Renal cortical epithelial cell (primary cell): ENCODE measurements at regions not wholly inside any gene's neighbourhood (a gene's known extent, or its start where the extent isn't known, plus 50 kb on each side); places are given as distances from the start of the nearest gene placed in this dataset.

Experiments used
- DNase-seq: peaks from one replicate; pipeline ENCODE4 v3.0.0-alpha.2; 2011; ENCODE audit warnings: low read depth

GRCh38 chr12:43015090-43015737, 425.7 kb upstream of the PRICKLE1 start:
- no peak for DNase-seq

DNA sequence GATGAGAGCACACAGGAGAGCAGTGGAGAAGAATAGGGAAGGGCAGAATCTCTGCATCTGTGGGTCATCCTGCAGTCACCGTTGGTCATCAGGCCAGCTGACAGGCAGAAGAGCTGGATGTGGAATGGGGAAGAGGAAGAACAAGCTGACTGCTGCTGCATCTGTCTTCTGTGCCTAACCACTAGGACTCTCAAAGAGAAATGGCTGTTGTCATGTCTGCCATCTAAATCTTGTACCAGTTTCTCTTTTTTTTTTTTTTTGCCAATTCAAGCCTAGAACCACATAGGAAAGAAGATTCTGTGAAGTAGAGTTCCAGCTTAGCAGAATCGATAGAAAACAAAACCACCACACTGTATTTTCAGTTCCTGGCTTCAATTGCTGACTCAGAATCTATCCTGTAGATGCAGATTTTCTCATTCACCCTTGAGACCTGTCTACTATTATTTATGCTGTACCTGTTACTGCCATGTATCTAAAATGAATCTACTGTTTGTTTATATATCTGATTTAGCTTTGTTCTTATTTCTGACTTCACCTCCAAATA, 421.9 kb upstream of the PRICKLE1 start:
- DNase-seq, result no peak

DNA sequence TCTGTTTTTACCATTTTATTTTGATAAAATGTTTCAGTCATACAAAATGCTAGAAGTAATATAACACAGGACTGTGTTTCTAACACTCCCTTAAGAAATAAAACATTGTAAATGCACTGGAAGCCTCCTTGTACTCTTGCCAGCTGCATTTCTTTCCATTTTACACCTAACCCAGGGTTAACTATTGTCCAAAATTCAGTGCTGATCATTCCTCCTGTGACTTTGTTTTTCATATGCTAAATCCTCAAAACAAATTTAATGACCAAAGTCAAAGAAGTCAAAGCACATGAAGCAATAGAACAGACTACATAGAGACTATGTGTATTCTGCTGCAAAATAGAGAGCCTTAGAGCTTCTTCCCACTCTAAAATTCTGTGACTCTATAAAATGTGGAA, 420.3 kb upstream of the PRICKLE1 start:
- no peak for DNase-seq

DNA sequence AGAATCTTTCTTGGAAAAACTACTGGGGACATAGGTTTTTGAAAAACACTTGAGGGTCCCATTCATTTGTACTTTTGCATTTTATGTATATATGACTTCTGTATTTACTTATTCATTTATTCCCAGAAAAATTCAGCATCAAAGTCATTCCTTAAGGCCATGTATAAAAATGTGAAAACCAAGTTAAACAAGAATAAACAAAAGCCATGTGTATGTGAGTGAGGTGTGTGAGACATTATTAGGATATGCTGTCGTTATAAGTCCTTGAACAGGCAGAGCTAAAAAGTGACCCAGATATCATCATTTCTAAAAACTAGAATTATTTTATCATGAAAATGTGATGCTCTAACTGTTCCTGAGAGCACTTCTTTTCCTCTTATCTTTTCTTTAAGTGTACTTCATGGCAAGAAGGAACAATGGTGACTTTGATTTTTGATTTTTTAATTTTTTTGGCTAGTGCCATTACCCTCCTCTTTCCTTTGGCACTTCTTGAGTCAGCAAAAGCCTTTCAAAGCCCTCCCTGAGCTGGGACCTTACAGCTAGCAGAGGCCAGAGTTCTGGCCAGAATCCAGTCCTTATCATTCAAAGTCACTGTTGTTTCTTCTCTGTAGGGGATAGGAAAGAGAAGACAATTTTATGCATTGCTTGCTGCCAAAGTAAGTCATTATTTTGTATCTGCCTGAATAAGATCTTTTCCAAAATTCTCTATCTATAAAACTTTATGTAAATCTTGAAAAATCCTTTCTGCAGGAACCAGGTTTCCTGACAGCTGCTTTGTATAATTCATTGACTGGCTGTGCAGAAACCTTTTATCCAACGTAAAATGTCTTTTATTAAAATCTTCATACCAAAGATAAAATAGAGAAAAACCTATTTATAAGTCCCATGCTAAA, 419.7 kb upstream of the PRICKLE1 start:
- DNase-seq, result no peak

DNA sequence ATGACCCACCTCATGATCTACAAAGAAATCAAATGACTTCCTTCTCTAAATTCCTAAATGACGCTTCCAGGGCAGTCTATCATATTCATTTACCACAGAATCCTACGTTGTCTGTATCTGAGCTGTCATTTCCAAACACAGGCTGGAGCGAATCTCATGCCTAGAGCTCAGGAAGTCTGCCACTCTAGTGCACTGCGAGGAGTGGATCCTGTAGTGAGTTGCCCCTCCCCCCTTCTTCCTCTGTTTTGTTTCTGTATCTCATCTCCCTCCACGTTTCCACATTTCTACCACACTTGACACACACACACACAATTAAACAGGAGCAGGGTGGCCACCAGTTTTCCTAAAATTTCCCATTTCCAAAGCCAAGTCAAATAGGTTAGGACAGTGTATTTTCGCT, 415.4 kb upstream of the PRICKLE1 start:
- DNase-seq, result no peak

GRCh38 chr12:43004141-43004540, 414.6 kb upstream of the PRICKLE1 start:
- DNase-seq, result no peak

DNA sequence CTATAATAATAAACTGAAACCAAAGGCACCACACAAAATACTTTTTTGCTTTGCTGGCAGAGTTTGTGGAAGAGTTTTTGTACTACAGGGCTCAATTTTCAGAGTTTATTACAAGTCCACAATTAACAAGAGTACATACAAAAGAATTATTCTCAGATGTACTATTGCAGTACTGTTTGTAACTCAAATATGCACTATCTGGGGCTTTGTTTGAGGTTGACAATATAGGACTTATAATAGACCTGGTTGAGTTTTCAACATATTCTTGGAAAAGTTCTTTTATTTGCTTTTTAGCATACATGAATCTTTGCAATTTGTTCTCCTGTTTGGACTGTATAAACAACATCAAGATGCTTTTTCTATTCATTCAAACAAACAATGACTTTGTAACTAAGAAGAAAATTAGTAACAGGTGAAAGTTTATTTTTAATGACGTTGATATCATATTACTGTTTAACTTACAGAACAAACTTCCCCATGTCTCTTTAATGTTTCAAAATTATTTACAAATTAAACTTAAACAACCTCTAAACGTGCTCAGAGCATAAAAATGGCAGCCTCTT, 407.4 kb upstream of the PRICKLE1 start:
- no peak for DNase-seq

DNA sequence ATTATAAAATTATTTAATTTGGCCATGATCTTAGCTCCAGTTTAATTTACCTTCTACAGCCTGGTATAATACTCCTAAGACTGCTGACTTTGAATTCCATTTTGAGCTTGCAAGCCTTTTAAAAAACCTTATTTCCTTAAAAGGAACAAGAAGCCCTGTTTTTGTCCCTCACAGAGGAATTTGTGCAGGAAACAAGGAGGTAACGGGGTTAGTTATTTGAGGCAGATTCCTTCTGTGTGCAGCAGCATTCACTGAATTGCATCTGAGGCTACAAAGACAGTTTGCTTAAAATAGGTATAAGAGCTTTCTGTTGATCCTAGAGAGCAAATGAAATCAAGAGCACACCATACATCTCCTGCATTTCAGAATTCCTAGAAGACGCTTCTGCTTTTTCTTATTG, 403.3 kb upstream of the PRICKLE1 start:
- no peak for DNase-seq

- DNase-seq, result no peak
These were observed 400.8 kb upstream of the PRICKLE1 start for GRCh38 chr12:42990387-42990786.

GRCh38 chr12:42987216-42987650, 397.7 kb upstream of the PRICKLE1 start:
- DNase-seq, result peak; percentile 64

DNA sequence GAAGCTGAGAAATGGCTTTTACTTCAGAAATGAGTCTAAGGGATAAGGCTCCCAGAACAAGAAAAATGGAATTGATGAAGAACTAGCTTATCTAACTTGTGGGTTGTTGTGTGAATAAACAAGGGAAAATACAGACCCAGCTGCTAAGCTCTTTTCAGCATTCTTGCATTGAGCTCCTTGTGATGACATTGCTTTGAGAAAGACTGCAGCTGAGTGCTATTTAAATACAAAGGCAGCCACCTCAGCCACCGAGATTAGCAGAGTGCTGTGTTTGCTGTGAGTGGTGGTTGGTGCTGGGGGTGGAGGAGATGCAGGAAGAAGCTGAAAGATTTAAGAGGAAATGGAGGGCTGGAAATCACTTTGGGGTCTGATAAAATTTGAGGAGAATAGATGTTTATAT, 396.0 kb upstream of the PRICKLE1 start:
- no peak for DNase-seq

GRCh38 chr12:42982828-42983227, 393.3 kb upstream of the PRICKLE1 start:
- no peak for DNase-seq

DNA sequence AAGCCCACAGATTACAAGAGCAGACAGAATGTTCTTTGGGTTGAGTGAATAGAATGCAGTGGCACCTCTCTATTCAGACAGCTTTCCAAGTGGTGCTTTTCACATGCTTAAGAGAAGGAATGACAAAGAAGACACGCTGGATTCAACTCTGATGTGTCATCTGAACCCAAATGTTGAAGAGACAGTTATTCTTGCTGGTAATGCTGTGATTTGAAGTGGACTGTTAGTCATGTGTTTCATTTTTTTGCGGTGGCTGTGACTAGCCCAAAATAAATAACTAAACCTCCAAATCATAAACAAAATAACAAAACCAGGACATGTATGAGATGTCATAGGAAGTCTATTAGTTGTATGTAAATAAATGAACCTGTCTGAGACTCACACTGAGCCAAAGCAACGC, 391.8 kb upstream of the PRICKLE1 start:
- DNase-seq, result no peak

- no peak for DNase-seq
These were observed 390.9 kb upstream of the PRICKLE1 start for GRCh38 chr12:42980441-42980840.

GRCh38 chr12:42979746-42980145, 390.2 kb upstream of the PRICKLE1 start:
- no peak for DNase-seq

- no peak for DNase-seq
These were observed 389.2 kb upstream of the PRICKLE1 start for GRCh38 chr12:42978708-42979107.

DNA sequence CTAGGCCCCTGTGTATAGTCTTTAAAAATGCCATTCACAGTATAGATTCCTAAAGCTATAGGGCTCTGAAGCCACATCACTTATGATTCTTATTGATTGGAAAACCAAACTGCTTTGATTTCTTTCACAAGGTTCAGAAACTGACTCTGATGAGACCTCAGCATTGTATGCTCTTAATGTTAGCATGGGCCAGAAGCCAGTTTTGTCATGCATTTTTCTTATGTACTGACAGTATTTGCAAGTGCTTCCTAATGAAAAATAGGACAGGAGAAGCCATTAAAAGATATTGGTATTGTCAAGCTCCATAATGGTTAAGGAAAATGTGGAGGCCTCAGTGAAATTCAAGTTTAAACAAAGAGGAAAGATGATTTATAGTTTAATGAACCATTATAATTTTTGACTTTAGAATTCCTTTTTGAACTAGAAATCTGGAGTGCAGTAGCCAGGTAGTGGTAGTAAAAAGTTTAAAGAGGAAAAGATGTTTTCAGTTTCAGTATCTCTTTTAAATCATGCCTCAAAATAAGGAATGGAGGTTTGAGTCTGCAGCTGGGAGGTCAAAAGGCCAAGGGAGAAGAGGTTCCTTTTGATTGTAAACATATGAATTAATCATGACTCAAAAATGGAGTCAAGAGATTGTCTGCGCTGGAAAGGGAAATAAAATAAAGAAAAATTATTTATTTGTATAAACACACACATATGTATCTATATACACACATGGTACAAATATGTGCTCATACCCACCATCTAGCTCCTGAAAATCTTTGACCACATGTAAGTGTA, 388.1 kb upstream of the PRICKLE1 start:
- no peak for DNase-seq

DNA sequence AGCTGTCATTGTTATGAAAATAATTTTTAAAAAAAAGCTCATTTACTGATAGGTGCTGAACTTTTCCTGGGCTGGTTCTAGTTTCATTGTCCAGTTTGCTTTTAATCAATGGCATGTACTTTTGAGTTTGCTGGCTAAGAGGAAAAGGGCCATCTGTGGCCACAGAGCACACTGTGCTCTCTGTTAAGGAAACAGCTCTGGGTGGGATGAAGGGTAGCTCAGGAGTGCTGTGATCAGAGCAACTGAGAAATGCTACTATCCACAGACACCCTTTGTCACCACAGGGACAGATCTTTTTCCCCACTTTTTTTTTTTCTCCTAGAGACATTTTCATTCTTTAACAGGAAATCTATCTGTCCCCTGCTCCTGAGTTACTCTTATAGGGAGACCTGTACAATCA, 387.1 kb upstream of the PRICKLE1 start:
- DNase-seq, result no peak

DNA sequence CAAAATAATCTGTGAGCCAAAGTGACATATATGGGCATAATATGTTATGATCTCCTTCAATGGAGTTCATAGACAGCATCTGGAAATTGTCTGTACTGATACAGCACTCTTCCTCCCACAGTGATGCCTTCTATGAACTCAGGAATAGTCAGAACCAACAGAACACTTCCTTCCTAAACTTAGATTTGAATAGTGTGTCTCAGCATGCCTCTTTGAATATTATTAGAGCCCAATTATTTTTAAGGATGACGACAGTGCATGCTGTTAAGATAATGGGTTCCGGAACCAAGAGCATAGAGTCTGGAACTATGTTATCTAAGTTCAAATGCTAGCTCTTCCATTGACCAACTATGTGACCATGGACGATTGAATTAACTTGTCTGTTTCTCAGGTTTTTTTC, 386.6 kb upstream of the PRICKLE1 start:
- DNase-seq, result no peak

- no peak for DNase-seq
These were observed 379.8 kb upstream of the PRICKLE1 start for GRCh38 chr12:42969355-42969754.

GRCh38 chr12:42968426-42968825, 378.9 kb upstream of the PRICKLE1 start:
- peak; percentile 44 for DNase-seq

DNA sequence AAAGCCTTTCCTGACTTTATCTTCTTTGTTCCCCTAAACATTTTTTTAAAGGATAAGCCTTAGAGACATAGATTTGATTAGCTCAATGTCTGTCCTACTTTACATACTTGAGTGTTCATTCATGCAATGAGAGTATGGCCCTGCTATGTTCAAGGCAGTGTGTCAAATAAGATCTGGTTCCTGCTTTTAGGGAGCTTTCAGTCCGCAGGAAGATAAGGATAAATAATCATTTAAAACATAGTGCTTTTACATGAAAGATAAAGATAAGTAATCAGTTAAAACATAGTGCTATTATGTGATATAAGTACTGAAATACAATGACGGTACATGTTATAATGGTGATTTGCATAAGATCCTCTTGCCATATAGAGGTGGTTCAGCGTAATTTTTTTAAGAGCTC, 378.3 kb upstream of the PRICKLE1 start:
- DNase-seq, result no peak
